GM12892 (cell line): ENCODE measurements at regions not wholly inside any gene's neighbourhood (a gene's known extent, or its start where the extent isn't known, plus 50 kb on each side); places are given as distances from the start of the nearest gene placed in this dataset.

Source experiments
- POLR2A ChIP-seq: IDR thresholded peaks from 2 replicates; pipeline ENCODE4 v1.6.1; 2011; ENCODE audit warnings: low read depth, low read length, control low read depth
- POLR2AphosphoS5 ChIP-seq: IDR thresholded peaks from 2 replicates; pipeline ENCODE4 v1.6.1; 2011; ENCODE audit warnings: low read depth, low read length, control low read depth

DNA sequence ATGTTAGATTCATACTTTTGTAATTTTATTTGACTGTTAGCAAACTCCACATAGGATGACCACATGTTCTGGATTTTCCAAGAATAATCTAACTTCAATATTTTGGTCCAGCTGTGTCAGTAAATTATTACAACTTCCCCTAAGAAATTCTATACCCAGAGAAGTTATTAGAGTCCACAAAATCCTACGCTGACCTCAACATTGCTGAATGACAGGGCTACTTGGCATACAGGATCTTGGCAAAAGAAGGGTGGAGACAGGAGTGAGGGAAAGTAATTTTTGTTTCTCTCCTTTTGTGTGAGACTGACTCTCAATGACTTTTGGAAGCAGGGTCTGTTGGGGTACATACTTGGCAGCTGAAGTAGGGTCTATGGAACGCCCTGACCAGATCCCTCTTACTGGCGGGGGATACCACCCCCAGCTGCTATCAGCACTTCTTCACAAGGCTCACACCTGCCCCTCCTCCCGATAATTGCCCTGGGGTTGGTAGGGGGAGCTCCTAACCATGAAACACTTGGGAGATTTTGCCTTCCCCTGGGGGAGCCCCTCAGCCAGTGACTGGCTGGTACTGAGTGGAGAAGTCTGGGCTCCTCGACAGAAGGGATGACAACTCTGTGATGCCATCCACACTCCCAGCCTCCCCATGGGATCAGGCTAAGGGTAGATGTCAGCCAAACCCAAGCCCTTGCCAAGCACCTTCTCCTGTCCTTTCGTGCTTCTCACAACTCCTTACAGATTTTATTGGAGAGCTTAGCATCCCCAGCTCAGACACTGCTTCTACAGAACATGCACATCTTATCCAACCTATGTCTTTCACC is 110.6 kb upstream of the FHL2 start:
- TF ChIP-seq POLR2A, result no peak
- TF ChIP-seq POLR2AphosphoS5, result no peak
